Activated CD4-positive, alpha-beta T cell treated with anti-CD3 and anti-CD28 coated beads, Interleukin-2, amount 50 U/mL, for 48 hours (primary cell): ENCODE measurements at regions not wholly inside any gene's neighbourhood (a gene's known extent, or its start where the extent isn't known, plus 50 kb on each side); places are given as distances from the start of the nearest gene placed in this dataset.
A peak's percentile ranks its signal among the peaks of the same experiment; 100 is the strongest.
"Not testable (repeated sequence)": the region's sequence is repeated elsewhere in the genome, so short reads cannot be mapped to it uniquely, and the experiment has no call there.

Experiments
- DNase-seq, 2 experiments: peaks; one replicate each; pipeline ENCODE4 v3.0.0-alpha.2; 2020

DNA sequence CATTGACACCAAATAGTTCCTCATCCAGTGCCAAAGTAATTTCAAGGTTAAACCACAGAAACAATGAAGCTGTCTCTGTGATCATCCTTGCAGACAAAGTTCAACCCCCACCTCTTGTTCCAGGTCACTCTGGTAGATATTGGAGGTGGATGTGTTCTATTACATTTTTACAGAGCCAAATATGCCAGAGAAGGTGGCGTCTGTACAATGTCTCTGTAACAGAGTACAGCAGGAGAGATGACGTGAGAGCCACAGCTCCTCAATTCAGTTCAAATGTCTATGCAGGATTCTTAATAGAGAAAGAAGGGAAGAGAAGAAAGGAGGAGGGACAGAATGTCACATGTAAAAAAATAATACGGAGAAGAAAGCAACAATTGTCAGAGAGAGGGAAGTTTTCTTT is 268.3 kb upstream of the OR4E1 start:
- no peak for DNase-seq

GRCh38 chr14:21940887-21941856 is 267.6 kb upstream of the OR4E1 start:
- peak; percentile 21 to 40 for DNase-seq

- no peak for DNase-seq
Observed at GRCh38 chr14:21939836-21940235, 266.2 kb upstream of the OR4E1 start.

GRCh38 chr14:21937996-21938395 is 264.4 kb upstream of the OR4E1 start:
- DNase-seq = no peak

GRCh38 chr14:21933681-21934080 is 260.1 kb upstream of the OR4E1 start:
- DNase-seq = no peak

GRCh38 chr14:21924479-21924878 is 250.9 kb upstream of the OR4E1 start:
- DNase-seq = peak; percentile 34 to 44

- DNase-seq = no peak
Observed at GRCh38 chr14:21923820-21924219, 250.2 kb upstream of the OR4E1 start.

DNA sequence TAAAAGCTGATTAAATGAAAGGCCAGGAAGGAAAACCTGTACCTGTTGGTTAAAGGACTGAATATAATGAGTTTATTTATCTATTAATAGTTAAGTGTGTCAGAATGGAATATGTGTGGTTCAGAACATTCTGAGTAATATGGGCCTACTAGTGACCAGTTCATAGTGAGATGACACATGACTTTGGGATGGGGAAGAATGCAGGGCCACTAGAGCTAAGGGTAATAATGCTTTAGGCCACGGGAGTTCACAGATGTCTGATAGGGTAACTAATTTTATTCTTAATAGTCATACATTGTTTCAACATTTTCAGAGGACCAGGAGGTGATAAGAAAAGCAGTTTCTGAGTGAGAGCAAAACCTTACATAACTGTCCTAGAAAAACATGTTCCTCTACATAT is 247.8 kb upstream of the OR4E1 start:
- no peak for DNase-seq

DNA sequence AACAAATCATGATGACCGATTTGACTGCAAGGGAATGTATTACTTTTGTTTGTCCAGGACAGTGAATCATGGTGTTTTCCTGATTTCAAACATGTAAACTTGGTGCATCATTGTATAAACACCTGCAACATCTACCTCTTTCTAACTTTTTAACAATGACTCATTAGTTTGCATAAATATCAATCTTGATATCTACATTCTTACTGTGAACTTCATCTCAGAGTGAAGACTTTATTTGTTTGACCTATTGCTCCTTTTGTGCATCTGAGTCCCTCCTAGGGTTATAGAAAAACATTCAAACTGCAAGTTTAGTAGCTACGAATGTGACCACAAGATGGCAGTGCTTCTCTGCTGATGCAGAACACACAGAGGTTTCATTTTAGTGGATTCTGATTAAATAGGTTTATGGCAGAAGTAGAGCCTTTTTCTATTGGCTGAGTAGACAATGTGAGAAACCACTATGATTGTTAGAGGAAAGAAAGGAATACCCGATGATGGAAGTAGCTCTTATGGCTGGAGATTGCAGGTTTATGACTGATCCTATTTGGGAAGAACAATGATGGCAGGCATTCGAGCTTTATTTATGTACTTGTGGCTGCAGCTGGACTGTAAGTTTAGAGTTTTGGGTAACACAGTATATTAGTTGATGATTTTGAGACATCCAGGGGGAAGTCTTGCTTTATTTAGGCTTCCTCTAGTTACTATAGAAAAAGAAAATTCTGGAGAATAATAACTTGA is 244.2 kb upstream of the OR4E1 start:
- DNase-seq = peak; percentile 43 to 60

- no peak for DNase-seq
Observed at GRCh38 chr14:21915826-21916225, 242.2 kb upstream of the OR4E1 start.

DNA sequence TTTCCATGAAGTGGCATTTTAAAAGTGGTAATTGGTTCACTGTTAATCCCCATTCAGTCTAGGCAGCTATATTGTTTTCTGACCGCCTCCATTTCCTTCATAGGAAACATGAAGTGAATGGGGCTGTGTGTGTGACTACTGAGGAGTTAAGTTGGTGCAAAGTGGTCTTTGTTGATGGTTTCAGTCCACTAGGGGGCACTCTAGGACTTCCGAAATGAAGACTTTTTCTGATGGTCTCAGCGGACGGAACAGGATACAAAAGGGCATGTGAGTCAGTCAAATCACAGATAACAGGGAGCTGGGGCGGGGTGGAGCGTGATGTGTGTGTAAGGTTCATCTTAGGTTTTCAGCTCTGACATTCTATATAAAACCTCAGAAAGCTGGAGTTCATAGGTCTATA is 240.1 kb upstream of the OR4E1 start:
- peak; percentile 68 to 78 for DNase-seq

- DNase-seq = no peak
Observed at GRCh38 chr14:21912367-21912766, 238.7 kb upstream of the OR4E1 start.

- no peak for DNase-seq
Observed at GRCh38 chr14:21911877-21912276, 238.3 kb upstream of the OR4E1 start.

- DNase-seq = no peak
Observed at GRCh38 chr14:21910260-21910659, 236.6 kb upstream of the OR4E1 start.

- peak; percentile 43 to 59 for DNase-seq
Observed at GRCh38 chr14:21902561-21903181, 229.1 kb upstream of the OR4E1 start.

- not testable (repeated sequence) for DNase-seq
Observed at GRCh38 chr14:21894898-21895194, 221.2 kb upstream of the OR4E1 start.

- DNase-seq = peak; percentile 59 to 62
Observed at GRCh38 chr14:21894003-21894897, 220.6 kb upstream of the OR4E1 start.

DNA sequence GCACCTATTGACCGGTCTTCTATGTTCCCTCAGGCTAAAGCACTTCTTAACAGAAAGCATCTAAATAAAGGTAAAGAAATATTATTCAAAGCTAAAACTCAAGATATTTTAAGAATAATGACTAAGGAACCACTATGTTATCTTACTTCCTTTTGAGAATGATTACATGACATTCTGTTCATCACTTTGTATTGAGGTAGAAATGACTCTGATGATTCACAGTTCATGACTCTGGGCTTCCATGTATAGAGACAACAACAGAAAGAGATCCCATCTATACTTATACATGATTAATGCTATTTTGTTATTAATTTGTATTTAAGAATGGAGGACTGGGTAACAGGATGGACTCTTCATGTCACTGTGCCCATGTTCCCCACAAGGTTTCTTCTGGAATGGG is 218.3 kb upstream of the OR4E1 start:
- DNase-seq = no peak

- DNase-seq = no peak
Observed at GRCh38 chr14:21884995-21885394, 211.4 kb upstream of the OR4E1 start.

DNA sequence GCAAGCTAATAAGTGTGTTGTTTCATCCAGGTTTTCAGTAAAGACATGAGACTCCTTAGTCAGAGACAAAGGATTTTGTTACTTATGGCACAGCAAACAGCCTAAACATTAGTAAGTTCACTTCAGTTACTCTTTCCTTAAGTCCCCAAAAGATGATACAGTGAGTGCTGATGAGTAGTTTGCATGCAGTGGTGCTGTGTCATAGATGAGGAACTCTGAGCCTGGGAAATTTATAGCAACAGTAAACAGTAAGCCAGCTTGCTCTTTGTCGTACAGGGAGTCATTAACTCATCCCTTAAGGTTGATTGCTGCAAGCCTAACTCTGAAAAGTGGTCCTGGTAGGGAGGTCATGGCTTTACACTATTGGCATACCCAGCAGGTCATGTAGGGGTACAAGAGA is 208.6 kb upstream of the OR4E1 start:
- DNase-seq = no peak

- no peak for DNase-seq
Observed at GRCh38 chr14:21880918-21881317, 207.3 kb upstream of the OR4E1 start.

DNA sequence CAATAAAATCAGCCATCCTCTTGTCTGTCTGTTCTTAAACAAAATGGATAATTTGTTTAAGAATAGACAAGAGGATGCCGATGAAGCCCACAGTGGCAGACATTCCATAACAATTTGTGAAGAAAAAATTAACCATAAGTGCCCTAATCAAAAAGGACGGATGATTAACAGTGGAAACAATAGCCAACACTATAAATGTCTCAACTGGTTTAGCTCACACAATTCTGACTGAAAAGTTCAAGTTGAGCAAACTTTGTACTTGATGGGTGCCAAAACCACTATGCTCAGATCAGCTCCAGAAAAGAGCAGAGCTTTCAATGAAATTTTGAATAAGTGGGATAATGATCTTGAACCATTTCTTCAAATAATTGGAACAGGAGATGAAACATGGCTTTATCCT is 202.2 kb upstream of the OR4E1 start:
- DNase-seq = no peak

DNA sequence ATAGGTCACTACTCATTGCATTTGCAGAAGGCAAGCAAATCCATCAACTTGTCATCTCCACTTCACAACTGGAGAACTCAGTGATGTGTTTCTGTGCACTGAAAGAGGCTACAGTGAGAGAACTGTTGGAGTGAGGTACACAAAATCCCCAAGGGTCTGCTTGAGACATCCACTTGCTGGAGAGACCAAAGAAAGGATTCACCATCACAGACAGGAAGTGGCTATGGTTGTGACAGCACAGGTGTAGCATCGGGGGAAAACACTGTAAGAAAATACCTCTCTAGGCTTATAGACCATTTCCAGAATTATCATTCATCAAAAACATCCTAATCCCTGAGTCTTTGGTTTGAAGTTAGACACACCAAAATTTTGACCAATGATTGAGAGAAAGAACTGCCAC is 201.3 kb upstream of the OR4E1 start:
- DNase-seq = no peak
